GM18909 (cell line): ENCODE measurements at regions not wholly inside any gene's neighbourhood (a gene's known extent, or its start where the extent isn't known, plus 50 kb on each side); places are given as distances from the start of the nearest gene placed in this dataset.
"Not testable (repeated sequence)": the region's sequence is repeated elsewhere in the genome, so short reads cannot be mapped to it uniquely, and the experiment has no call there.

Source experiments
- ATAC-seq: cut with Tn5 transposase; IDR thresholded peaks from one replicate; pipeline ENCODE4 v1.9.1; 2021; ENCODE audit warnings: mild to moderate bottlenecking; ENCODE audit not compliant: unreplicated experiment, poor library complexity

DNA sequence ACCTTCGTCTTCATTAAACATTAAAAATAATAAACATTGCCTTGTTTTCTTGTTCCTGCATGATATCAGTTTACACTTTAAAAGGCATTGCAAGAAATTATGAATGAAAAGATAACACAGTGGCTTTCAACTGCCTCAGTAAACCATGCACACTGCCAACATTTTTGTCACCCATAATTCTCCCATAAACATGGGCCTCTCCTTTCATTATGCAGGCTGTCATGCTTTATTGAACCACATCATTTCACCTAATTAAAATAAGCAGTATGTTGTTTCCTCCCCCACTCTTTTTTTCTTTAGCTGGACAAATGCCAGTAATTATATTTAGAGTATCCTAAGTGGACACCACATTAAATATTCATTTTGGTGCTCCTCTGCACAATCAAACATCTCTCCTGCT is 1566.5 kb upstream of the SLC10A2 start:
- no peak for ATAC-seq

DNA sequence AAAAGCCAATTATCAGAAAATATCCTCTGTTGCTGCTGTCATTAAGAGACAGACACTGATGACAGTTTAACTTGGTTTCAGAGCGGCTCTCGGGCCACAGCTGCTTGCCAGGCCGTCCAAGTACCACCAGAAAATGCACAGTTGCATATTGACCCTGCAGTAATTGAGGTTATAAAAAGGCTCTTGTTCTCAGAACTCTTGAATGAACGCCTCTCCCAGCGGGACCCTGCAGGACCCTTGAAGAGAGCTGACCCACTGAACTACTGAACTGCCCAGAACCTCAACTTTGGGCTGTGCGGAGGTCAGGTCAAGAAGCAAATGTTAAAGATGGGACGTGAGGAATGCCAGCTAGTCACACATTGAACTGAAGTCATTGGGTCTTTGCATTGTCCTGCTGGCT is 1559.0 kb upstream of the SLC10A2 start:
- ATAC-seq, result no peak

DNA sequence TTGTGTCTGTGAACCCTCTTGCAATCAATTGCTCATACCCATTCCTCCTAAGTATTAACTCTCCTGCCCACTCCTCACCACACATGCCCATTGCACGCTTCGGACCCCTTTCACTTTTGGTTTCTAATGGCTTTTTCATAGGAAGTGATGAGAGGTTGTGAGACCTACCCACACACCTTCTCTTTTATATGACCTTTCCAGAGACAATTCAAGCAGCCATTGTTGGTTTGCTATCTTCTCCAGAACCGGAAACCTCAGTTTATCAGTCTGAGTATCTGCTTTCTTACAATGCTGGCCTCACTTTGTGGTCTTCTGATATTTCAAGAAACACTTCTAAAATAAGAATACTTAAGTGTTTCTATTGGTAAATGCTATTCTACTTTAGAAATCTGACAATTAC is 1550.8 kb upstream of the SLC10A2 start:
- ATAC-seq, result no peak

DNA sequence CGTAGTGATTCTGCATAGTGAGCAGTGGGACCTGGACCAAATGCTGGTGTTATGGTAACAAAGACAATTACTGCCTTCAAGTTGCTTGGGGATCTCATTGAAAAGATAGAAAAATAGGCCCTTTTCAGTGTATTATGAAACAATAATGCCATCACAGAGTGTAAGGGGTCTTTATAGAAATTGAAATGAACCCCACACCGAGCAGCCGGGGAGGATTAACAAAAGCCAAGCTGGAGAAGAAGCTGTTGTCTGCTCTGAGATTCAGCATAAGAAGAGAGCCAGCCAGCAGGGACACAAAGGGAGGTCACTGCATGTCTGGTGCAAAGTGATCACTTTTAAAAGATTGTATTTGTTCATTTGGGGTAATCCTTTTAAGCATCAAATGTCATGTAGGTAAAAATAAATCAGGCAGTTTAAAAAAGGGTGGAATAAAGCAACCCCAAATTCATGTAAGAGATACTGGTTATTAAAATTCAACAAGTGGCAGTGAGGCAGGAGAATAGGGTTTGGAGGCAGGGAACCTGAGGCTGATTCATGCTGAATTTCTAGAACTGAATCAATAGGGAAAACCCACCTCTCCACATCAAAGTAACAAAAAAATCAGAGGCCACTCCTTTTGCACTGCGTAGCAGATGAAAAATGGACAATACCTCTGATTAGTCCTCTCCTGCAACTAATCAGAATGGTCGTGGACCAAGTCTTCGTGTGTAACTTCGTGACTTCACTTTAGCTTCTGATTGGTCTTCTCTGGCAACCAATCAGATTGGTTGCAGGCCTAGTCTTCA is 1548.3 kb upstream of the SLC10A2 start:
- ATAC-seq, result no peak

- ATAC-seq, result no peak
These were observed 1542.1 kb upstream of the SLC10A2 start for GRCh38 chr13:104608331-104608730.

- not testable (repeated sequence) for ATAC-seq
These were observed 1539.2 kb upstream of the SLC10A2 start for GRCh38 chr13:104605435-104605834.

GRCh38 chr13:104597546-104598180 is 1531.4 kb upstream of the SLC10A2 start:
- no peak for ATAC-seq

GRCh38 chr13:104595511-104595910 is 1529.3 kb upstream of the SLC10A2 start:
- ATAC-seq, result no peak

- no peak for ATAC-seq
These were observed 1528.6 kb upstream of the SLC10A2 start for GRCh38 chr13:104594806-104595205.

- no peak for ATAC-seq
These were observed 1527.5 kb upstream of the SLC10A2 start for GRCh38 chr13:104593693-104594092.

GRCh38 chr13:104593251-104593576 is 1527.0 kb upstream of the SLC10A2 start:
- no peak for ATAC-seq

DNA sequence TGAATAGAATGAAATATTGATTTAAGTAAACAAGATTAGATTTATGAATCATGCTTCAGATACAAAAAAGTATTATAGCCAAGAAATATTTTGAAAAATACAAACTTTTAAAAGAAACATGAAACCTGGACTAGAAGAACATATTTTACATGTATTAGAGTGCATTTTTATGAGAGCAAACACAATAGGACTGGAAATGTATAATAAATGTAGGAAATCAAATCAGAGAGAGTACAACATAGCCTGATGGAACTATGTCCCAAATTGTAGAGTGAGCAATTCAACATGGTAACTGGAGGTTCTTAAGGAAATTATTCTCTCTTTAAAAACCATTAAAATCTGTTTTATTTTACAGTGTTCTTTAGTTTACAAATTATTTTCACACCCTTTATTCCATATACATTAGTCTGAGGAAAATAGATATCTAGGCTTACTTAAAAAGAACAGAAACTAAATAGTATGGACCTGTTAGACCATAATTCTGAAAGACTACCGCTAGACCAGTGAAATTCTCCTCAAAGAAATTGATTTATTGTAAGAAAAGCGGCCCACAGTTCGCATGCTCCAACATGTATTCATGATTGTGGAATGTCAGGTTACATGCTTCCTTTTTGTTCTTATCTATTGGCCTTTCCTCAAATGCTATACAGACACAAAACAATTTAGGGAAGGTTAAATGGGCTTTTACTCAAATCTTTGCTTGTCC is 1526.5 kb upstream of the SLC10A2 start:
- no peak for ATAC-seq

- no peak for ATAC-seq
These were observed 1525.9 kb upstream of the SLC10A2 start for GRCh38 chr13:104592127-104592526.

- ATAC-seq, result no peak
These were observed 1520.0 kb upstream of the SLC10A2 start for GRCh38 chr13:104586051-104586746.

- no peak for ATAC-seq
These were observed 1518.3 kb upstream of the SLC10A2 start for GRCh38 chr13:104584481-104584880.

DNA sequence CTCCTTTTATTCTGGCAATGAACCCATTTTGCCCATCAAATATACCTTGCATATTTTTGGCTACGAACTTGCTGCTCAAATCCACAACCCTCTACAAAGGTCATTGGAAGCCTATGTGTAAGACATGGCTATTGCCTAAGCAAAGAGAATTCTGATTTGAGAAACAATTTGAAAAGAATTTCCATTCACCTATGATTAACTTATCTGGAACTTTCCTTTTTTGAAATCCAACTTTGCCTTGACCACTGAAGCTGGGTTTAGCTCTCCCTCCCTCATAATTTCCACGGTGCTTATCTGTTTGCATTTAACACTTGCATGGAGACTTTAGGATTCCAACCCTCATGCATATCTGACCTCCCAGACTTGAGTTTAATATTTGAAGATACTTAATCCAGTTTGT is 1514.7 kb upstream of the SLC10A2 start:
- ATAC-seq, result no peak

DNA sequence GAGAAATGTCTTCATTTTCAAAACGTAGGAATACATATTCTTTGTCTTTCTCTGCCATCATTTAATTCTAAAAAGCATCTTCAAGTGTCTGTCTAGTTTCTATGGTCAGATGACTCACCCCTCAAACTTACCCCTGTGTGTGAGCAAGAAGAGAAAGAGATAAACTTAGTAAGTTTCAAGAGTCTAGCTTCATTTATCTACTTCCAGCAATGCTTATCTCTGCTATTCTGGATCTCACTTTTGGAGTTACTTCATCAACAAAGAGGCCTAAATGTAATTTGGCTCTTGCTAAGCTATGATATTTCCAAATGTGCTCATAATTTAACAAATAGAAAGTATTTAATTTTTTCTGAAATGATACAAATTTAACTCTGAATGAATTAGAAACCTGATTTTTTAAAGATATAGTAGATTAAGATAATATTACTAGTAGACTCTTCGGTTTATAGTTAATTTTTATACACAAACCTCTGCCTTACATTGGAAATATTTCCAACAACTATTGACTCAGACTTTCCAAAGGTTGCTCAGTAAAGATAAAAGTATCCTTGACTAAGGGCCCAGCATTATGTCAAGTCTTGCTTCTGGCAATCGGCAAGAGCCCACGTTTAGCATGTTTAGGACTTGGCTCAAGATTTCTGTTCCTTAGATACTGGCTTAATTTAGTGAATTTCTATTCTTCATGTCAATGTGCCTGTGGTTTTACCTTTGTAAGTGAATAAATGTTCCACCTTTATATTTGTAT is 1511.0 kb upstream of the SLC10A2 start:
- no peak for ATAC-seq

GRCh38 chr13:104571893-104572229 is 1505.6 kb upstream of the SLC10A2 start:
- ATAC-seq, result no peak

GRCh38 chr13:104571161-104571892 is 1505.1 kb upstream of the SLC10A2 start:
- ATAC-seq, result no peak

DNA sequence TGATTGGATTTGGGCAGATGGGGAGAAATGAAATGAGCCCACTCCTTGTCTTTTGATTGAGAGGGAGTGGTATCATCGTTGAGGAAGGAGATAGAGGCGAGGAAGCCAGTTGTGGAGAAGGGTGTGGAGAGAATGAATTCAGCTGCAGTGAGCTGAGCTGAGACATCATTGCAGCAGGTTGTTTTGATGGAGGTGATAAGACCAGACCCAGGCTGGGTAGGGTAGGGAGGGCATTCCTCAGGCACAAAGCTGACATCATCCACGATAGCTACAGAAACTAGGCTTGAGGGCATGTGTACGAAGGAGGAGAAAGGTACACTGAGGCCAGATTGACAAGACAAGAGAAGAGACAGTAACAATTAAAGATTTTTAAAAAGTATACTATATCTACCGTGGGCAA is 1500.9 kb upstream of the SLC10A2 start:
- ATAC-seq, result no peak
